ENCODE measurements at regions not wholly inside any gene's neighbourhood (a gene's known extent, or its start where the extent isn't known, plus 50 kb on each side); places are given as distances from the start of the nearest gene placed in this dataset.
"Not testable (repeated sequence)": the region's sequence is repeated elsewhere in the genome, so short reads cannot be mapped to it uniquely, and the experiment has no call there.

- TF ChIP-seq CTCF (IDR thresholded peaks at IDR 0.05) = no peak
- H3K27me3 ChIP-seq = no peaks in the 10 kb centered on the region
- H3K4me3 ChIP-seq (ENCODE audit: low read depth in 1 of 2, low read length in 1 of 2) = no peak overlapping the region
- H3K36me3 ChIP-seq = no peaks in the 10 kb centered on the region
- no peak overlapping the region for H3K27ac ChIP-seq
- H3K4me1 ChIP-seq (ENCODE audit: control insufficient read depth in 1 of 2, insufficient read depth in 1 of 2, low read depth in 1 of 2, low read length in 1 of 2) = no peaks in the 10 kb centered on the region
- H3K9me3 ChIP-seq = no peaks in the 10 kb centered on the region
Observed at GRCh38 chr14:37707716-37708115, 112.3 kb downstream of the TTC6 start.

DNA sequence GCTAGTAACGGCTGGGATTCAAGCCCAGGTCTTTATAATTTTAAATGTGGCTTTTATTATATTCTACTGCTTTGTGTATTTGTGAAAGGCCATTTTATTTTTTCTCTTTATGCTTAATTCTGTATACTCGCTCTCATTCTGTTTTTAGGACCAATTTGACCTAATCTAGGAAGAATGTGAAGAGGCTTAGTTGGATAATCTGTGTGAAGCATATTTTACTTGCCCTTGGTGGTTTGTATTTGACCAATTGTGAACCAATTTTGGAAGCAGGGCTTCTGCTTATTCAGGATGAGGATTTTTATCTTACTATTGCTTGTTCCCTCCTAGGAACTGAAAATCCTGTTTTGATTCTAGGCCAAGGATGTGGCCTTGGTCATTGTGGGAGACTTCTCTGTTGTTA is 113.1 kb downstream of the TTC6 start:
- no peak overlapping the region for H3K4me3 ChIP-seq (ENCODE audit: low read depth in 1 of 2, low read length in 1 of 2)
- no peaks in the 10 kb centered on the region for H3K27me3 ChIP-seq
- H3K4me1 ChIP-seq (ENCODE audit: control insufficient read depth in 1 of 2, insufficient read depth in 1 of 2, low read depth in 1 of 2, low read length in 1 of 2) = no peaks in the 10 kb centered on the region
- H3K36me3 ChIP-seq = no peaks in the 10 kb centered on the region
- H3K9me3 ChIP-seq = no peaks in the 10 kb centered on the region
- H3K27ac ChIP-seq = no peak overlapping the region
- no peak for TF ChIP-seq CTCF (IDR thresholded peaks at IDR 0.05)

DNA sequence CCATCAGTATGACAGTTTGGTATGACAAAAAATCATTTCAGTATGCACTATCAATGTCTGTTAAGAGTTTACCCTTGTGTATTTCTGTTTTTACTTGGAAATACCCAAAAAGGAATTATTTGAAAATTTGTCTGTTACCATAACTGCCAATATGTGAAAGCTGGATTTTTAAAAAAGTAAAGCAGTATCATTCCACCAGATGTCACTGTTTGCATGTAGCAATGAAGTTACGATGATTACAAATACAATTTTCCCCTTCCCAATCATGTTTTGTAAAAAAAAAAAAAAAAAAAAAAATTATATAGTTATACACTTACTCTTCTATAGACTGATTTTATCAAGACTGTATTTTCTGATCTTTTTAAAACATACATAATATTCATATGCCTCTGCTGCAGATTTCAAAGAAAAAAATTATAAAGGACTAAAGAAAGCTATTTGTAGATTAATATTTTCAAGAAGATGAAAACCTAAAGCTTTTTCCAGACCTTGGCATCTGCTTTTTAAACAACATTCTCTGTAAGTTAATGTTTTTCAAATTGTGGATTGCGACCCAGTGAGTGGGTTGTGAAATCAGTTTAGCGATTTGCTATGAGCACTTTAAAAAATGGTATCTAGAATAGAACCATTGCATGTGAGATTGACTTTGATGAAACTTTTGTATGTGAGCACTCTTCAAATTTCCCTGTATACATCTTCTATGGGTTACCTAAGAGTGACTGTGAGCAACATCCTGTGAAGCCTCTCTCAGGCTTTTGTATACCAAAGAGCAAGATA is 114.2 kb downstream of the TTC6 start:
- Histone ChIP-seq H3K9me3 (no peaks in the 10 kb centered on the region), H3K4me1 (ENCODE audit: control insufficient read depth in 1 of 2, insufficient read depth in 1 of 2, low read depth in 1 of 2, low read length in 1 of 2) (no peaks in the 10 kb centered on the region), H3K27me3 (no peaks in the 10 kb centered on the region), H3K4me3 (ENCODE audit: low read depth in 1 of 2, low read length in 1 of 2) (no peak overlapping the region), H3K27ac (no peak overlapping the region), H3K36me3 (no peaks in the 10 kb centered on the region)
- no peak for TF ChIP-seq CTCF (IDR thresholded peaks at IDR 0.05)

DNA sequence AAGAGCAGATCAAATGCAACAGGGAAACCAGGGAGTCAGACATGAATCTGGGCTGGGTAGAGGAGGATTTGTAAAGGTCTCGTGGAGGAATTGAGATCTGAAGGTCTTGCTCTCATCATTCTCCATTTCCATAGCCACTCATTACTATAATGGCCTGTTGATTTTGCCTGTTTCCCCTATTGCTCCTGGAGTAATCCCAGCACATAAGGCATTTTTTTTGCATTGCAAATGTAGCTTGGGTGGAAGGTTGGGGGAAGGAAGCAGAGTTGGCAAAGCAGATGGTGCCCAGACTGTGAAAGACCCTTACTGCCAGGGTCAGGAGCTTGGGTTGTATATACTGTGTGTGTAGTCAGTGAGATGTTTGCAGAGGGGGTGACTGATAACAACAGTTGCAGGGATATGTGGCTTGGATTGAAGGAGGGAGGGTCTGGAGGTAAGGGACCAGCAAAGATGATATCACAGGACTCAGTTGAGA is 116.0 kb downstream of the TTC6 start:
- Histone ChIP-seq H3K36me3 (no peaks in the 10 kb centered on the region), H3K4me3 (ENCODE audit: low read depth in 1 of 2, low read length in 1 of 2) (no peak overlapping the region), H3K4me1 (ENCODE audit: control insufficient read depth in 1 of 2, insufficient read depth in 1 of 2, low read depth in 1 of 2, low read length in 1 of 2) (no peaks in the 10 kb centered on the region), H3K9me3 (no peaks in the 10 kb centered on the region), H3K27me3 (no peaks in the 10 kb centered on the region), H3K27ac (no peak overlapping the region)
- TF ChIP-seq CTCF (IDR thresholded peaks at IDR 0.05) = no peak

- Histone ChIP-seq H3K4me3 (ENCODE audit: low read depth in 1 of 2, low read length in 1 of 2) (no peak overlapping the region), H3K36me3 (no peaks in the 10 kb centered on the region), H3K9me3 (no peaks in the 10 kb centered on the region), H3K27me3 (no peaks in the 10 kb centered on the region), H3K27ac (no peak overlapping the region), H3K4me1 (ENCODE audit: control insufficient read depth in 1 of 2, insufficient read depth in 1 of 2, low read depth in 1 of 2, low read length in 1 of 2) (no peaks in the 10 kb centered on the region)
- no peak for TF ChIP-seq CTCF (IDR thresholded peaks at IDR 0.05)
Observed at GRCh38 chr14:37711831-37712475, 116.5 kb downstream of the TTC6 start.

- not testable (repeated sequence) for H3K27ac ChIP-seq; H3K4me3 ChIP-seq (ENCODE audit: low read depth in 1 of 2, low read length in 1 of 2); H3K4me1 ChIP-seq (ENCODE audit: control insufficient read depth in 1 of 2, insufficient read depth in 1 of 2, low read depth in 1 of 2, low read length in 1 of 2); H3K9me3 ChIP-seq; H3K27me3 ChIP-seq; H3K36me3 ChIP-seq
Observed at GRCh38 chr14:37712476-37712860, 117.0 kb downstream of the TTC6 start.
